ENCODE measurements at regions not wholly inside any gene's neighbourhood (a gene's known extent, or its start where the extent isn't known, plus 50 kb on each side); places are given as distances from the start of the nearest gene placed in this dataset.
"Not testable (repeated sequence)": the region's sequence is repeated elsewhere in the genome, so short reads cannot be mapped to it uniquely, and the experiment has no call there.

GRCh38 chr18:30440351-30440750 lies 602.2 kb downstream of the DSC3 start:
- ATAC-seq (no peak), DNase-seq (no peak)
- intact Hi-C loops (cut with DNase I) = no loop called here
- no peaks in the 10 kb centered on the region for H3K9me3 ChIP-seq
- no peaks in the 10 kb centered on the region for H3K36me3 ChIP-seq
- no peaks in the 10 kb centered on the region for H3K4me1 ChIP-seq
- no peak overlapping the region for H3K27ac ChIP-seq
- H3K4me3 ChIP-seq = no peak overlapping the region
- H3K27me3 ChIP-seq = no peaks in the 10 kb centered on the region
- WGBS (ENCODE audit: insufficient coverage, low coverage, low lambda C conversion rate, missing lambda C conversion rate) = 54% methylated on average over 2 of the region's 2 CpGs
- TF ChIP-seq, protein P1, sequence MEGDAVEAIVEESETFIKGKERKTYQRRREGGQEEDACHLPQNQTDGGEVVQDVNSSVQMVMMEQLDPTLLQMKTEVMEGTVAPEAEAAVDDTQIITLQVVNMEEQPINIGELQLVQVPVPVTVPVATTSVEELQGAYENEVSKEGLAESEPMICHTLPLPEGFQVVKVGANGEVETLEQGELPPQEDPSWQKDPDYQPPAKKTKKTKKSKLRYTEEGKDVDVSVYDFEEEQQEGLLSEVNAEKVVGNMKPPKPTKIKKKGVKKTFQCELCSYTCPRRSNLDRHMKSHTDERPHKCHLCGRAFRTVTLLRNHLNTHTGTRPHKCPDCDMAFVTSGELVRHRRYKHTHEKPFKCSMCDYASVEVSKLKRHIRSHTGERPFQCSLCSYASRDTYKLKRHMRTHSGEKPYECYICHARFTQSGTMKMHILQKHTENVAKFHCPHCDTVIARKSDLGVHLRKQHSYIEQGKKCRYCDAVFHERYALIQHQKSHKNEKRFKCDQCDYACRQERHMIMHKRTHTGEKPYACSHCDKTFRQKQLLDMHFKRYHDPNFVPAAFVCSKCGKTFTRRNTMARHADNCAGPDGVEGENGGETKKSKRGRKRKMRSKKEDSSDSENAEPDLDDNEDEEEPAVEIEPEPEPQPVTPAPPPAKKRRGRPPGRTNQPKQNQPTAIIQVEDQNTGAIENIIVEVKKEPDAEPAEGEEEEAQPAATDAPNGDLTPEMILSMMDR (IDR thresholded peaks at IDR 0.05) = no peak
- no peak for TF ChIP-seq POLR2A (IDR thresholded peaks at IDR 0.05)

- TF ChIP-seq, protein P1 (IDR thresholded peaks at IDR 0.05) = no peak
- TF ChIP-seq POLR2A (IDR thresholded peaks at IDR 0.05) = no peak
Measured at GRCh38 chr18:30439174-30439573, 603.4 kb downstream of the DSC3 start.

GRCh38 chr18:30432349-30432748 lies 610.2 kb downstream of the DSC3 start:
- ATAC-seq (no peak), DNase-seq (no peak)
- Histone ChIP-seq H3K27me3 (no peaks in the 10 kb centered on the region), H3K27ac (no peak overlapping the region), H3K4me1 (no peaks in the 10 kb centered on the region), H3K36me3 (no peaks in the 10 kb centered on the region), H3K9me3 (no peaks in the 10 kb centered on the region), H3K4me3 (no peak overlapping the region)
- intact Hi-C loops (cut with DNase I) = no loop called here
- 21% methylated on average over 2 of the region's 2 CpGs for WGBS (ENCODE audit: insufficient coverage, low coverage, low lambda C conversion rate, missing lambda C conversion rate)
- no peak for TF ChIP-seq POLR2A (IDR thresholded peaks at IDR 0.05)
- TF ChIP-seq, protein P1 (IDR thresholded peaks at IDR 0.05) = no peak

More at GRCh38 chr18:30439174-30439573, 603.4 kb downstream of the DSC3 start:
- DNase-seq = no peak
- Histone ChIP-seq H3K27me3 (no peaks in the 10 kb centered on the region), H3K27ac (no peak overlapping the region), H3K4me3 (no peak overlapping the region), H3K9me3 (no peaks in the 10 kb centered on the region), H3K36me3 (no peaks in the 10 kb centered on the region), H3K4me1 (no peaks in the 10 kb centered on the region)
- 60% methylated on average over 2 of the region's 2 CpGs for WGBS (ENCODE audit: insufficient coverage, low coverage, low lambda C conversion rate, missing lambda C conversion rate)
- ATAC-seq = no peak
- intact Hi-C loops (cut with DNase I) = no loop called here

DNA sequence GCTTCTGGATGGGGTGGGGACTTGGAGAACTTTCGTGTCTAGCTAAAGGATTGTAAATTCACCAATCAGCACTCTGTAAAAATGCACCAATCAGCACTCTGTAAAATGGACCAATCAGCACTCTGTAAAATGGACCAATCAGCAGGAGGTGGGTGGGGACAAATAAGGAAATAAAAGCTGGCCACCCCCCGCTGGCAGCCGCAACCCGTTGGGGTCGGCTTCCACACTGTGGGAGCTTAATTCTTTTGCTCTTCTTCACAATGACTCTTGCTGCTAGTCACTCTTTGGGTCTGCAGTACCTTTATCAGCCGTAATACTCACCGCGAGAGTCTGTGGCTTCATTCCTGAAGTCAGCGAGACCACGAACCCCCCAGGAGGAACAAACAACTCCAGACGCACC lies 623.1 kb downstream of the DSC3 start:
- H3K36me3 ChIP-seq; H3K4me1 ChIP-seq; ATAC-seq; H3K27ac ChIP-seq; H3K9me3 ChIP-seq; H3K27me3 ChIP-seq; intact Hi-C loops (cut with DNase I); H3K4me3 ChIP-seq; DNase-seq: not testable (repeated sequence)
- WGBS (ENCODE audit: insufficient coverage, low coverage, low lambda C conversion rate, missing lambda C conversion rate) = 74% methylated on average over 11 of the region's 11 CpGs

- Histone ChIP-seq H3K27me3 (no peaks in the 10 kb centered on the region), H3K4me3 (no peak overlapping the region), H3K4me1 (no peaks in the 10 kb centered on the region), H3K27ac (no peak overlapping the region), H3K36me3 (no peaks in the 10 kb centered on the region), H3K9me3 (no peaks in the 10 kb centered on the region)
- no peak for ATAC-seq
- intact Hi-C loops (cut with DNase I) = no loop called here
- no peak for TF ChIP-seq POLR2A (IDR thresholded peaks at IDR 0.05)
- 22% methylated on average over 2 of the region's 2 CpGs for WGBS (ENCODE audit: insufficient coverage, low coverage, low lambda C conversion rate, missing lambda C conversion rate)
- no peak for DNase-seq
Measured at GRCh38 chr18:30415903-30416302, 626.6 kb downstream of the DSC3 start.

GRCh38 chr18:30409120-30409519 lies 633.4 kb downstream of the DSC3 start:
- Histone ChIP-seq H3K4me3 (no peak overlapping the region), H3K36me3 (no peaks in the 10 kb centered on the region), H3K27ac (no peak overlapping the region), H3K27me3 (no peaks in the 10 kb centered on the region), H3K9me3 (no peaks in the 10 kb centered on the region), H3K4me1 (no peaks in the 10 kb centered on the region)
- ATAC-seq (no peak), DNase-seq (no peak)
- WGBS (ENCODE audit: insufficient coverage, low coverage, low lambda C conversion rate, missing lambda C conversion rate) = 58% methylated on average over 3 of the region's 3 CpGs
- TF ChIP-seq, protein P1 (IDR thresholded peaks at IDR 0.05) = no peak
- TF ChIP-seq POLR2A (IDR thresholded peaks at IDR 0.05) = no peak
- intact Hi-C loops (cut with DNase I) = no loop called here
